ENCODE measurements at regions not wholly inside any gene's neighbourhood (a gene's known extent, or its start where the extent isn't known, plus 50 kb on each side); places are given as distances from the start of the nearest gene placed in this dataset.

- Histone ChIP-seq H4K8ac (ENCODE audit: low read depth, low read length) (no peak overlapping the region), H3K27ac (ENCODE audit: low read depth, low read length) (no peak overlapping the region), H3K9me3 (ENCODE audit: insufficient read depth, low read depth, low read length) (no peaks in the 10 kb centered on the region), H3K79me1 (ENCODE audit: low read length) (peaks cover 6% of the 10 kb centered on the region), H3K4me1 (ENCODE audit: control insufficient read depth in 1 of 2, insufficient read depth in 2 of 2, low read length in 2 of 2) (peaks cover 0 to 2% of the 10 kb centered on the region in 2 experiments), H3K9ac (ENCODE audit: low read length) (no peak overlapping the region), H3K18ac (ENCODE audit: low read length) (no peak overlapping the region), H3K4ac (ENCODE audit: low read depth, low read length) (no peak overlapping the region), H4K12ac (ENCODE audit: low read depth, low read length) (no peak overlapping the region), H3K4me3 (ENCODE audit: low read depth, low read length) (no peak overlapping the region), H3K23ac (ENCODE audit: low read length) (no peak overlapping the region), H2BK120ac (ENCODE audit: insufficient read depth, low read length, poor library complexity) (no peak overlapping the region), H3K36me3 (ENCODE audit: control insufficient read depth in 1 of 2, insufficient read depth in 2 of 2, low read length in 2 of 2) (no peaks in the 10 kb centered on the region), H3K27me3 (ENCODE audit: insufficient read depth, low read length) (no peaks in the 10 kb centered on the region), H4K91ac (ENCODE audit: low read depth, low read length) (no peak overlapping the region), H3K14ac (ENCODE audit: low read length) (no peak overlapping the region), H3K79me2 (ENCODE audit: control insufficient read depth, insufficient read depth, low read length, poor library complexity) (no peaks in the 10 kb centered on the region), H2BK5ac (ENCODE audit: low read depth, low read length, poor library complexity) (no peak overlapping the region), H2AK5ac (ENCODE audit: low read length) (no peak overlapping the region), H2AFZ (ENCODE audit: insufficient read depth, low read length, poor library complexity) (no peak overlapping the region), H3K4me2 (ENCODE audit: low read length) (no peak overlapping the region), H2BK12ac (ENCODE audit: low read length) (no peak overlapping the region)
- 100% methylated on average over 1 of the region's 5 CpGs for WGBS (ENCODE audit: extremely low coverage, insufficient coverage, insufficient read length)
- DNase-seq, result no peak
Measured at GRCh38 chr4:158004101-158004500, 168.7 kb downstream of the GASK1B start.

DNA sequence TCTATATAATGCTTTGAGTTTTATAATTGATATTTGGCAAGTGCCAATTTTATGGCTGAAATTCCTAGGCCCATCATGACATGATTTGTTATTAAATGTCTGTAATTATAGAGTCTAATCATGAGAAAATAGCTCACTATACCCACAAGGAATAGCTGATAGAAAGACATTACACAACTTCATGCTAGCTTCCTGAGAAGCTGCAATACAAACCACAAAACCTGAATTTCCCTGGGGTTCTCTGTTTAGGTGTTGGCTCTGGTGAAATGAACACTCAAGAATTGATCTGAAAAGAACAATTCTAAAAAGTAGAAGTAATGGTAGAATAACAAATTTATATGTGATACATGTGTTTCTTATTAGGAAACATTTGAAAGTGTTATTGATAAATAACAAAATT lies 169.6 kb downstream of the GASK1B start:
- H2AFZ ChIP-seq (ENCODE audit: insufficient read depth, low read length, poor library complexity), result no peak overlapping the region
- H3K23ac ChIP-seq (ENCODE audit: low read length), result no peak overlapping the region
- H3K18ac ChIP-seq (ENCODE audit: low read length), result no peak overlapping the region
- H3K9ac ChIP-seq (ENCODE audit: low read length), result no peak overlapping the region
- no peak overlapping the region for H3K4me2 ChIP-seq (ENCODE audit: low read length)
- H4K8ac ChIP-seq (ENCODE audit: low read depth, low read length), result no peak overlapping the region
- peaks cover 2% of the 10 kb centered on the region for H3K79me1 ChIP-seq (ENCODE audit: low read length)
- H4K91ac ChIP-seq (ENCODE audit: low read depth, low read length), result no peak overlapping the region
- H3K4ac ChIP-seq (ENCODE audit: low read depth, low read length), result no peak overlapping the region
- no peaks in the 10 kb centered on the region for H3K27me3 ChIP-seq (ENCODE audit: insufficient read depth, low read length)
- H3K9me3 ChIP-seq (ENCODE audit: insufficient read depth, low read depth, low read length), result no peaks in the 10 kb centered on the region
- H3K36me3 ChIP-seq (ENCODE audit: control insufficient read depth in 1 of 2, insufficient read depth in 2 of 2, low read length in 2 of 2), result no peaks in the 10 kb centered on the region
- no peak overlapping the region for H4K12ac ChIP-seq (ENCODE audit: low read depth, low read length)
- H3K79me2 ChIP-seq (ENCODE audit: control insufficient read depth, insufficient read depth, low read length, poor library complexity), result no peaks in the 10 kb centered on the region
- H2BK5ac ChIP-seq (ENCODE audit: low read depth, low read length, poor library complexity), result no peak overlapping the region
- no peak overlapping the region for H3K14ac ChIP-seq (ENCODE audit: low read length)
- H3K4me1 ChIP-seq (ENCODE audit: control insufficient read depth in 1 of 2, insufficient read depth in 2 of 2, low read length in 2 of 2), result peaks cover 0 to 2% of the 10 kb centered on the region in 2 experiments
- no peak overlapping the region for H2AK5ac ChIP-seq (ENCODE audit: low read length)
- no peak overlapping the region for H2BK120ac ChIP-seq (ENCODE audit: insufficient read depth, low read length, poor library complexity)
- H3K27ac ChIP-seq (ENCODE audit: low read depth, low read length), result no peak overlapping the region
- no peak overlapping the region for H3K4me3 ChIP-seq (ENCODE audit: low read depth, low read length)
- H2BK12ac ChIP-seq (ENCODE audit: low read length), result no peak overlapping the region
- no peak for DNase-seq

DNA sequence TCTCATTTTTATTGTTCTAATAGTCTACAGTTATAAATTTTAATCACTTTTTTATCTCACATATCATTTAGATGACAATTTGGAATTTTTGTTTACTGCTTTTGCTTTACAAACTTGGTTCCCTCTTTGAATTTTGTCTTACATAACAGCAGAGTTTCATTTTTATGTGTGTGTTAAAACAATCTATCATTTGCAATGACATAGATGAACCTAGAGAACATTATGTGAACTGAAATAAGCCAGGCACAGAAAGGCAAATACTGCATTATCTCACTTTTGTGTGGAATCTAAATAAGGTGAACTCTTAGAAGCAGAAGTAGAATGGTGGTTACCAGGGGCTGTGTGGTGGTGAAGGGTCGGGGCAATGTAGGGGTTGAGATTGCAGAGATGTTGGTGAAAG lies 170.7 kb downstream of the GASK1B start:
- H3K23ac ChIP-seq (ENCODE audit: low read length), result no peak overlapping the region
- no peak overlapping the region for H3K14ac ChIP-seq (ENCODE audit: low read length)
- DNase-seq, result no peak
- peaks cover 0 to 2% of the 10 kb centered on the region in 2 experiments for H3K4me1 ChIP-seq (ENCODE audit: control insufficient read depth in 1 of 2, insufficient read depth in 2 of 2, low read length in 2 of 2)
- no CpG with 5 or more reads among the region's 1 CpG for WGBS (ENCODE audit: extremely low coverage, insufficient coverage, insufficient read length)
- H2AFZ ChIP-seq (ENCODE audit: insufficient read depth, low read length, poor library complexity), result no peak overlapping the region
- no peak overlapping the region for H3K4me3 ChIP-seq (ENCODE audit: low read depth, low read length)
- H4K8ac ChIP-seq (ENCODE audit: low read depth, low read length), result no peak overlapping the region
- H2BK120ac ChIP-seq (ENCODE audit: insufficient read depth, low read length, poor library complexity), result no peak overlapping the region
- H3K36me3 ChIP-seq (ENCODE audit: control insufficient read depth in 1 of 2, insufficient read depth in 2 of 2, low read length in 2 of 2), result no peaks in the 10 kb centered on the region
- no peak overlapping the region for H4K91ac ChIP-seq (ENCODE audit: low read depth, low read length)
- no peak overlapping the region for H3K9ac ChIP-seq (ENCODE audit: low read length)
- H4K12ac ChIP-seq (ENCODE audit: low read depth, low read length), result no peak overlapping the region
- no peak overlapping the region for H3K4me2 ChIP-seq (ENCODE audit: low read length)
- H2BK12ac ChIP-seq (ENCODE audit: low read length), result no peak overlapping the region
- no peak overlapping the region for H3K18ac ChIP-seq (ENCODE audit: low read length)
- no peak overlapping the region for H2BK5ac ChIP-seq (ENCODE audit: low read depth, low read length, poor library complexity)
- no peak overlapping the region for H3K4ac ChIP-seq (ENCODE audit: low read depth, low read length)
- no peak overlapping the region for H2AK5ac ChIP-seq (ENCODE audit: low read length)
- H3K27ac ChIP-seq (ENCODE audit: low read depth, low read length), result no peak overlapping the region
- no peaks in the 10 kb centered on the region for H3K27me3 ChIP-seq (ENCODE audit: insufficient read depth, low read length)
- H3K79me1 ChIP-seq (ENCODE audit: low read length), result peaks cover 2% of the 10 kb centered on the region
- no peaks in the 10 kb centered on the region for H3K79me2 ChIP-seq (ENCODE audit: control insufficient read depth, insufficient read depth, low read length, poor library complexity)
- no peaks in the 10 kb centered on the region for H3K9me3 ChIP-seq (ENCODE audit: insufficient read depth, low read depth, low read length)

DNA sequence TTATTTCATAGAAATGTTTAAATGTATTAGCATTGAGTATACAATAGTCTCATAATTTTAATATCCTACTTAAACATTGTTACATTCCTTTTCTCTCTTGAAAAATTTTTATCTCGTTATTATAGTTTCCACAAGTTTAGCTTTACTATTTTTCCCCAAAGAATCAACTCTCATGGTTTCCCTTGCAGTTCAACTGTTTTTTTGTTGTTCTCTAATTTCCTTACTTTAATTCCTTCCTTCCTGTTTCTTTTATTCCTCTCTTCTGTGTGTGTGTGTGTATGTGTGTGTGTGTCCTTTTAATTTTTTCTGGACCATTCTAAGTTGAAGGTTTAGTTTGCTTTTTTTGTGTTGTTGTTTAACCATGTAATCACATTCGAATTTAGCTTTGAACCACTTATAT lies 171.1 kb downstream of the GASK1B start:
- H4K12ac ChIP-seq (ENCODE audit: low read depth, low read length), result no peak overlapping the region
- no peak overlapping the region for H4K91ac ChIP-seq (ENCODE audit: low read depth, low read length)
- no peak overlapping the region for H2AK5ac ChIP-seq (ENCODE audit: low read length)
- no peak overlapping the region for H3K4me2 ChIP-seq (ENCODE audit: low read length)
- H3K36me3 ChIP-seq (ENCODE audit: control insufficient read depth in 1 of 2, insufficient read depth in 2 of 2, low read length in 2 of 2), result no peaks in the 10 kb centered on the region
- H3K79me2 ChIP-seq (ENCODE audit: control insufficient read depth, insufficient read depth, low read length, poor library complexity), result no peaks in the 10 kb centered on the region
- H3K18ac ChIP-seq (ENCODE audit: low read length), result no peak overlapping the region
- no peak overlapping the region for H3K9ac ChIP-seq (ENCODE audit: low read length)
- no peak for DNase-seq
- H4K8ac ChIP-seq (ENCODE audit: low read depth, low read length), result no peak overlapping the region
- no peak overlapping the region for H3K23ac ChIP-seq (ENCODE audit: low read length)
- no peak overlapping the region for H3K27ac ChIP-seq (ENCODE audit: low read depth, low read length)
- no peaks in the 10 kb centered on the region for H3K27me3 ChIP-seq (ENCODE audit: insufficient read depth, low read length)
- no CpG with 5 or more reads among the region's 2 CpGs for WGBS (ENCODE audit: extremely low coverage, insufficient coverage, insufficient read length)
- H3K14ac ChIP-seq (ENCODE audit: low read length), result no peak overlapping the region
- no peak overlapping the region for H2BK120ac ChIP-seq (ENCODE audit: insufficient read depth, low read length, poor library complexity)
- no peak overlapping the region for H2BK5ac ChIP-seq (ENCODE audit: low read depth, low read length, poor library complexity)
- H2BK12ac ChIP-seq (ENCODE audit: low read length), result no peak overlapping the region
- H3K4me3 ChIP-seq (ENCODE audit: low read depth, low read length), result no peak overlapping the region
- H3K4ac ChIP-seq (ENCODE audit: low read depth, low read length), result no peak overlapping the region
- H2AFZ ChIP-seq (ENCODE audit: insufficient read depth, low read length, poor library complexity), result no peak overlapping the region
- H3K4me1 ChIP-seq (ENCODE audit: control insufficient read depth in 1 of 2, insufficient read depth in 2 of 2, low read length in 2 of 2), result peaks cover 0 to 2% of the 10 kb centered on the region in 2 experiments
- H3K79me1 ChIP-seq (ENCODE audit: low read length), result peaks cover 2% of the 10 kb centered on the region
- H3K9me3 ChIP-seq (ENCODE audit: insufficient read depth, low read depth, low read length), result no peaks in the 10 kb centered on the region

All from trophoblast cell (in vitro differentiated cells and primary cell).